NCI-H1930 (cell line): ENCODE measurements at regions not wholly inside any gene's neighbourhood (a gene's known extent, or its start where the extent isn't known, plus 50 kb on each side); places are given as distances from the start of the nearest gene placed in this dataset.

Experiments used
- DNase-seq, 2 experiments: peaks; one replicate each; lab custom pipeline; 2025; lab: John Stamatoyannopoulos, UW

- no peak for DNase-seq
Measured at GRCh38 chr3:25229586-25229985, 198.5 kb upstream of the RARB start.

- DNase-seq, result no peak
Measured at GRCh38 chr3:25235031-25235430, 193.0 kb upstream of the RARB start.

- DNase-seq, result no peak
Measured at GRCh38 chr3:25235466-25235865, 192.6 kb upstream of the RARB start.

GRCh38 chr3:25237602-25238001 lies 190.5 kb upstream of the RARB start:
- no peak for DNase-seq

GRCh38 chr3:25239042-25239441 lies 189.0 kb upstream of the RARB start:
- DNase-seq, result no peak

- no peak for DNase-seq
Measured at GRCh38 chr3:25246913-25247312, 181.2 kb upstream of the RARB start.

- no peak for DNase-seq
Measured at GRCh38 chr3:25252291-25252690, 175.8 kb upstream of the RARB start.

GRCh38 chr3:25257026-25257425 lies 171.0 kb upstream of the RARB start:
- no peak for DNase-seq

- DNase-seq, result no peak
Measured at GRCh38 chr3:25259871-25260270, 168.2 kb upstream of the RARB start.

- no peak for DNase-seq
Measured at GRCh38 chr3:25262322-25262721, 165.7 kb upstream of the RARB start.

- no peak for DNase-seq
Measured at GRCh38 chr3:25265284-25265683, 162.8 kb upstream of the RARB start.

- no peak for DNase-seq
Measured at GRCh38 chr3:25266677-25267076, 161.4 kb upstream of the RARB start.

- DNase-seq, result no peak
Measured at GRCh38 chr3:25272090-25272489, 156.0 kb upstream of the RARB start.

GRCh38 chr3:25273582-25274171 lies 154.4 kb upstream of the RARB start:
- DNase-seq, result no peak

GRCh38 chr3:25277503-25277902 lies 150.6 kb upstream of the RARB start:
- DNase-seq, result no peak

- DNase-seq, result no peak
Measured at GRCh38 chr3:25281041-25281731, 146.9 kb upstream of the RARB start.

GRCh38 chr3:25281732-25282126 lies 146.3 kb upstream of the RARB start:
- no peak for DNase-seq

GRCh38 chr3:25283613-25284012 lies 144.4 kb upstream of the RARB start:
- no peak for DNase-seq

- DNase-seq, result no peak
Measured at GRCh38 chr3:25284249-25284648, 143.8 kb upstream of the RARB start.

GRCh38 chr3:25287291-25287884 lies 140.7 kb upstream of the RARB start:
- DNase-seq, result no peak

GRCh38 chr3:25288413-25288812 lies 139.7 kb upstream of the RARB start:
- DNase-seq, result no peak

- no peak for DNase-seq
Measured at GRCh38 chr3:25289156-25289555, 138.9 kb upstream of the RARB start.

- no peak for DNase-seq
Measured at GRCh38 chr3:25289663-25290062, 138.4 kb upstream of the RARB start.

GRCh38 chr3:25291481-25291905 lies 136.6 kb upstream of the RARB start:
- peak in 1 of 2 experiments; percentile 29 for DNase-seq
